ENCODE measurements at regions not wholly inside any gene's neighbourhood (a gene's known extent, or its start where the extent isn't known, plus 50 kb on each side); places are given as distances from the start of the nearest gene placed in this dataset.

- no peak for TF ChIP-seq CTCF (IDR thresholded peaks at IDR 0.05)
- DNase-seq (ENCODE audit: low spot score) = no peak
- no peak for ATAC-seq (ENCODE audit: low FRiP score)
These were observed 57.4 kb upstream of the COL3A1 start for GRCh38 chr2:188916736-188917135.

GRCh38 chr2:188917632-188918031 is 56.5 kb upstream of the COL3A1 start:
- DNase-seq (ENCODE audit: low spot score) = no peak
- no peak for ATAC-seq (ENCODE audit: low FRiP score)
- no peak for TF ChIP-seq CTCF (IDR thresholded peaks at IDR 0.05)

- TF ChIP-seq CTCF (IDR thresholded peaks at IDR 0.05) = no peak
- DNase-seq (ENCODE audit: low spot score) (no peak), ATAC-seq (ENCODE audit: low FRiP score) (no peak)
These were observed 54.3 kb upstream of the COL3A1 start for GRCh38 chr2:188919824-188920223.

- DNase-seq (ENCODE audit: low spot score) (no peak), ATAC-seq (ENCODE audit: low FRiP score) (no peak)
These were observed 52.0 kb upstream of the COL3A1 start for GRCh38 chr2:188922191-188922590.

More at GRCh38 chr2:188922191-188922590, 52.0 kb upstream of the COL3A1 start:
- no peak for TF ChIP-seq CTCF (IDR thresholded peaks at IDR 0.05)
